ENCODE measurements at regions not wholly inside any gene's neighbourhood (a gene's known extent, or its start where the extent isn't known, plus 50 kb on each side); places are given as distances from the start of the nearest gene placed in this dataset.

GRCh38 chr7:124489925-124490324 lies 275.7 kb downstream of the GPR37 start (continued):
- TF ChIP-seq CHD7 (IDR thresholded peaks at IDR 0.05; ENCODE audit: insufficient replicate concordance, low read length) (no peak), CBX5 (IDR thresholded peaks at IDR 0.05; ENCODE audit: low read depth, low read length) (no peak), GABPA (IDR thresholded peaks at IDR 0.05; ENCODE audit: borderline replicate concordance, insufficient read depth, low read length) (no peak), RXRA (IDR thresholded peaks at IDR 0.05; ENCODE audit: insufficient read depth, low read depth, low read length) (no peak), ATF2 (IDR thresholded peaks at IDR 0.05; ENCODE audit: low read length) (no peak), TEAD4 (IDR thresholded peaks at IDR 0.05; ENCODE audit: low read depth, low read length) (no peak)
